ENCODE measurements at regions not wholly inside any gene's neighbourhood (a gene's known extent, or its start where the extent isn't known, plus 50 kb on each side); places are given as distances from the start of the nearest gene placed in this dataset.

DNA sequence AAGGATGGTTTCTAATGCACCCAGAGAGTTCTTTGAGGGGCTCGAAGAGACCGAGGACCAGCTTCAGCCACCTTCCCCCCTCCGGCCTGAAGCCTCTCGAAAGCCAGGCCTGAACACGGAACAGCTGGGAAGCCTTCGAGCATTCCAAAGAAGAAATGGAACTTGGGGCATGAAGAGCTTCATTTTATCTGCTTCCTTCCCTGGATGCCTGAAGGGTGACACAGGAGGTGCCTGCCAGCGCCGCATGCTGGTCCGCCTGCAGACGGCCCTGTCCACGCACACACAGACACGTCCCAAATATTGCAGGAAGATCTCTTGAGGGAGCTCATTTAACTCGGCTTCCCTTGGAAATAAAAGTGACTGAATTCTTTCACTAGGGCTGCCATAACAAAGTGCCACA is 73.7 kb downstream of the TOMM20 start:
- no peak for TF ChIP-seq CTCF (IDR thresholded peaks at IDR 0.05)
- TF ChIP-seq POLR2AphosphoS5 (IDR thresholded peaks at IDR 0.05): no peak
- no peak for TF ChIP-seq EP300 (IDR thresholded peaks at IDR 0.05)
- no peak for TF ChIP-seq POLR2A (IDR thresholded peaks at IDR 0.05)
